ENCODE measurements at regions not wholly inside any gene's neighbourhood (a gene's known extent, or its start where the extent isn't known, plus 50 kb on each side); places are given as distances from the start of the nearest gene placed in this dataset.

GRCh38 chr22:47566491-47566890 is 804.0 kb downstream of the TBC1D22A start:
- no peak for DNase-seq

- DNase-seq = no peak
Observed at GRCh38 chr22:47565607-47566006, 803.2 kb downstream of the TBC1D22A start.

GRCh38 chr22:47564651-47565434 is 802.4 kb downstream of the TBC1D22A start:
- DNase-seq = no peak

- no peak for DNase-seq
Observed at GRCh38 chr22:47564158-47564450, 801.7 kb downstream of the TBC1D22A start.

- DNase-seq = no peak
Observed at GRCh38 chr22:47563406-47564157, 801.1 kb downstream of the TBC1D22A start.

- DNase-seq = no peak
Observed at GRCh38 chr22:47561766-47562165, 799.3 kb downstream of the TBC1D22A start.

- DNase-seq = no peak
Observed at GRCh38 chr22:47561115-47561675, 798.7 kb downstream of the TBC1D22A start.

GRCh38 chr22:47558828-47559700 is 796.6 kb downstream of the TBC1D22A start:
- DNase-seq = no peak

GRCh38 chr22:47556473-47556872 is 794.0 kb downstream of the TBC1D22A start:
- DNase-seq = no peak

GRCh38 chr22:47553436-47553835 is 791.0 kb downstream of the TBC1D22A start:
- no peak for DNase-seq

GRCh38 chr22:47552541-47553205 is 790.2 kb downstream of the TBC1D22A start:
- no peak for DNase-seq

GRCh38 chr22:47552024-47552423 is 789.6 kb downstream of the TBC1D22A start:
- DNase-seq = no peak

GRCh38 chr22:47551431-47551775 is 789.0 kb downstream of the TBC1D22A start:
- no peak for DNase-seq

GRCh38 chr22:47550524-47551430 is 788.3 kb downstream of the TBC1D22A start:
- DNase-seq = no peak

GRCh38 chr22:47549741-47550340 is 787.4 kb downstream of the TBC1D22A start:
- DNase-seq = no peak

- DNase-seq = no peak
Observed at GRCh38 chr22:47548953-47549740, 786.7 kb downstream of the TBC1D22A start.

GRCh38 chr22:47547881-47548650 is 785.6 kb downstream of the TBC1D22A start:
- no peak for DNase-seq

GRCh38 chr22:47547239-47547661 is 784.8 kb downstream of the TBC1D22A start:
- DNase-seq = no peak

Data from amygdala (tissue), 56 donors.